ENCODE measurements at regions not wholly inside any gene's neighbourhood (a gene's known extent, or its start where the extent isn't known, plus 50 kb on each side); places are given as distances from the start of the nearest gene placed in this dataset.

DNA sequence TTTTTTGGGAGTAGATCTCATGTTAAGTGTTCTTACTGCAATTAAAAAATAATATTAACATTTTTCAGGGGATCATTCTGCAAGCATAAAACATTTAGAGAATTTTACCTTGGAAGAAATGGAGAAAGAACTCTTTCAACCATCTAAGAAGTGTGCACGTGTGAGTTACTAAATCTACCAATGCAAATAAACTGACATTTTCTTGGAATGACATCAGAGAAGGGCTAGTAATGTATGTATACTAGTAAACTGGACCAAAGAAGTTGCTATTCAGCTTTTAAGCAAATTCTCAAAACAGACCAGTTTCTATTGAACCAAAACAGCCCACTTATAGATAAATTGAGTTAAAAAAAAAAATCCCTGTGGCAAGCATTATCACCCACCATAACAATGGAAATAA lies 191.2 kb downstream of the BTBD3 start:
- TF ChIP-seq EP300 (IDR thresholded peaks at IDR 0.05) (no peak), POLR2A (IDR thresholded peaks at IDR 0.05) (no peak)
- TF ChIP-seq, protein P1, sequence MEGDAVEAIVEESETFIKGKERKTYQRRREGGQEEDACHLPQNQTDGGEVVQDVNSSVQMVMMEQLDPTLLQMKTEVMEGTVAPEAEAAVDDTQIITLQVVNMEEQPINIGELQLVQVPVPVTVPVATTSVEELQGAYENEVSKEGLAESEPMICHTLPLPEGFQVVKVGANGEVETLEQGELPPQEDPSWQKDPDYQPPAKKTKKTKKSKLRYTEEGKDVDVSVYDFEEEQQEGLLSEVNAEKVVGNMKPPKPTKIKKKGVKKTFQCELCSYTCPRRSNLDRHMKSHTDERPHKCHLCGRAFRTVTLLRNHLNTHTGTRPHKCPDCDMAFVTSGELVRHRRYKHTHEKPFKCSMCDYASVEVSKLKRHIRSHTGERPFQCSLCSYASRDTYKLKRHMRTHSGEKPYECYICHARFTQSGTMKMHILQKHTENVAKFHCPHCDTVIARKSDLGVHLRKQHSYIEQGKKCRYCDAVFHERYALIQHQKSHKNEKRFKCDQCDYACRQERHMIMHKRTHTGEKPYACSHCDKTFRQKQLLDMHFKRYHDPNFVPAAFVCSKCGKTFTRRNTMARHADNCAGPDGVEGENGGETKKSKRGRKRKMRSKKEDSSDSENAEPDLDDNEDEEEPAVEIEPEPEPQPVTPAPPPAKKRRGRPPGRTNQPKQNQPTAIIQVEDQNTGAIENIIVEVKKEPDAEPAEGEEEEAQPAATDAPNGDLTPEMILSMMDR (IDR thresholded peaks at IDR 0.05): no peak
- DNase-seq (ENCODE audit: low spot score in 2 of 2): no peak
- Histone ChIP-seq H3K27ac (no peak overlapping the region), H3K9me3 (peaks cover 0 to 13% (median 3%) of the 10 kb centered on the region in 4 donors), H3K36me3 (no peaks in the 10 kb centered on the region), H3K4me1 (peaks cover 0 to 7% (median 0%) of the 10 kb centered on the region in 4 donors), H3K27me3 (no peaks in the 10 kb centered on the region), H3K4me3 (no peak overlapping the region)
- 52 to 66% methylated on average over 1 of the region's 1 CpG for WGBS, 2 donors

DNA sequence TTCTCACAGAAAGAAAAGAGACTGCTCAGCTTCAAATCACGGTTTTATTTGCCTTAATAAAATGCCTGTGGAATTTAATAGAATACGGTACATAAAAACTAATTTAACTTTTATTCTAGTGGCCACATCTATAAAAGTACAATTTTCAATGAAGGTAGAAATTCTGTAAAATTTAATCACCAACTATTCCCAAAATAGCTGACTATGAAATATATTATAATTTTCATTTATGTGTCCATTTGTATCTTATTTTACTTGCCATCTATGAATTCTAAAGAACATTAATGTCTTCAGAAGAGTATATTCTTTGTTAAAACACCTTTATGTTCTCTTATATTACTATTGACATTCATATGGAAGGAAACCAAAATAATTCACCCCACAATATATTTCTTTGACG lies 192.6 kb downstream of the BTBD3 start:
- no peak for DNase-seq (ENCODE audit: low spot score in 2 of 2)

DNA sequence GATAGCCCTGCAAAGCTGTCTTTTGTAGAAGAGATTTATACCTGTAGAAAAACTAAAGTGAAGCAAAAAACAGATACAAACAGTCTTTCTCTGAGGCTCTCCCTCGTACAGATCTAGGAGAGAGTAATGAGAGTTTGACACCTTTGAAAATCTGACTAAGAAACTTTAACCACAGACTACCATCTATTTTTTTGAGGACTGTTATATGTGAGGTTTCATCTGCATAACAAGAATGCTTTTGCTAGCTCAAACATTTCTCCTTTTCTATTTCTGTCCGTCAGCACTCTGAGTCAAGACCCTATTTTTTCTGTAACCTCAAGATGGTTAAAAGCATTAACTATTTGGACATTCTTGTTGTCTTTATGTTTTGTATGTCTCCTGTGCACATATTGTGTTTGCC lies 193.0 kb downstream of the BTBD3 start:
- DNase-seq (ENCODE audit: low spot score in 2 of 2): no peak
- H3K27me3 ChIP-seq: no peaks in the 10 kb centered on the region
- H3K27ac ChIP-seq: no peak overlapping the region
- peaks cover 0 to 11% (median 0%) of the 10 kb centered on the region in 4 donors for H3K4me1 ChIP-seq
- peaks cover 0 to 13% (median 3%) of the 10 kb centered on the region in 4 donors for H3K9me3 ChIP-seq
- WGBS, 2 donors: 28 to 37% methylated on average over 2 of the region's 2 CpGs
- H3K36me3 ChIP-seq: no peaks in the 10 kb centered on the region
- H3K4me3 ChIP-seq: no peak overlapping the region
- TF ChIP-seq, protein P1 (IDR thresholded peaks at IDR 0.05): no peak
- TF ChIP-seq EP300 (IDR thresholded peaks at IDR 0.05): no peak
- TF ChIP-seq POLR2A (IDR thresholded peaks at IDR 0.05): no peak

More for the DNA sequence above, 192.6 kb downstream of the BTBD3 start:
- WGBS, 2 donors: 68 to 88% methylated on average over 3 of the region's 3 CpGs
- Histone ChIP-seq H3K4me1 (peaks cover 0 to 11% (median 0%) of the 10 kb centered on the region in 4 donors), H3K27ac (no peak overlapping the region), H3K4me3 (no peak overlapping the region), H3K36me3 (no peaks in the 10 kb centered on the region), H3K9me3 (peaks cover 0 to 13% (median 3%) of the 10 kb centered on the region in 4 donors), H3K27me3 (no peaks in the 10 kb centered on the region)
- no peak for TF ChIP-seq POLR2A (IDR thresholded peaks at IDR 0.05)
- TF ChIP-seq, protein P1 (IDR thresholded peaks at IDR 0.05): no peak
- TF ChIP-seq EP300 (IDR thresholded peaks at IDR 0.05): no peak

DNA sequence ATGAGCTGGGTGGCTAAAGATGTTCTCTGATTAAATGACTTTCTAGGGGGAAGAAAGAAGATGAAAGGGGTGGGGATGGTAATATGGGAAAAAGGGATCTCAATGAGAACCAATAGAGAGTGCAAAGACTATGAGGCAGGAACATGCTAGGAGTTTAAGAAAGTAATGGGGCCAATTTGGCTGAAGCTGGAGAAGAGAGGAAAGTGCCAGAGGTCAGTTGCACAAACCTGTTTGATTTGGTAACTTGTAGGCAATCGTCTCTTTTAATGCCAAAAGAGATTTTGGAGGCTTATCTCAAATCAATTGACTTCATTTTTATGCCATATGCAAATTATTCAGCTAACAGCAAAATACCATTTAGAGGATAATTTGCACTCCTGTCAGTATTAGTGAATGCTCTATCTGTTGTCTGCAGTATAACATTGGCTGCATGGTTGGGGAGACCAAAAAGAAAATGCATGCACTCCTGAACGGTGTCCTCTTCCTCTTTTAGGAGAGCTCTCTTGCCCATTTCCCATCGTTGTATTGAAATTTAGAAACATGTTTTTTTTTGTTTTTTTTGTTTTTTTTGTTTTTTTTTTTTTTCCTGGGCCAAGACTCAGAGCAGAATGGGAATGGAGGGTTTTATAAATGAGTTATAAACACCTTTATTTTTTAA lies 193.9 kb downstream of the BTBD3 start:
- 66 to 73% methylated on average over 3 of the region's 3 CpGs for WGBS, 2 donors
- Histone ChIP-seq H3K36me3 (no peaks in the 10 kb centered on the region), H3K9me3 (peaks cover 0 to 13% (median 3%) of the 10 kb centered on the region in 4 donors), H3K4me3 (no peak overlapping the region), H3K27ac (no peak overlapping the region), H3K4me1 (peaks cover 0 to 11% (median 0%) of the 10 kb centered on the region in 4 donors), H3K27me3 (no peaks in the 10 kb centered on the region)
- no peak for DNase-seq (ENCODE audit: low spot score in 2 of 2)
- no peak for TF ChIP-seq POLR2A (IDR thresholded peaks at IDR 0.05)

DNA sequence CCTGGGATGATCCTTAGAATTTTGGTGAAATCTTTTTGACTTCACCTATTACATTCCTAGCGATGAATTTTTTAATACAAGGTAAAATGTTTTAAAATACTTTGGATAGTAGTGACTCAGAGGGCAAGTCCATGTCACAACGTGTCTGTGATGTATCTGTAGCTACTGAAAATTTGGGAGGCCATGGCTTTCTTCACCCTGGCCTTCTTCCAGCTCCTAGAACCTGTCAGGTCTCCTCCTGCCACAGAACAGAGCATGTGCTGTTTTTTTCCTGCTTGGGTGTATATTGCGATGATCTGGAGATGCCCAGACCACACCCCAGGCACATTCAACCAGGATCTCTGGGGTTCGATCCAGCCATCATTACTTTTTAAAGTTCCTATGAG lies 194.4 kb downstream of the BTBD3 start:
- no peak for DNase-seq (ENCODE audit: low spot score in 2 of 2)
- Histone ChIP-seq H3K4me1 (peaks cover 0 to 11% (median 0%) of the 10 kb centered on the region in 4 donors), H3K4me3 (no peak overlapping the region), H3K27me3 (no peaks in the 10 kb centered on the region), H3K36me3 (no peaks in the 10 kb centered on the region), H3K27ac (no peak overlapping the region), H3K9me3 (peaks cover 0 to 9% (median 2%) of the 10 kb centered on the region in 4 donors)
- WGBS, 2 donors: 90 to 94% methylated on average over 4 of the region's 4 CpGs
- TF ChIP-seq, protein P1 (IDR thresholded peaks at IDR 0.05): no peak
- TF ChIP-seq EP300 (IDR thresholded peaks at IDR 0.05) (no peak), POLR2A (IDR thresholded peaks at IDR 0.05) (no peak)

All from tibial nerve (tissue), 4 donors.